H1 (cell line): ENCODE measurements at regions not wholly inside any gene's neighbourhood (a gene's known extent, or its start where the extent isn't known, plus 50 kb on each side); places are given as distances from the start of the nearest gene placed in this dataset.

Experiments
- CTCF ChIA-PET: fragments of 300-600 bp; sonication (Branson Sonifier 250); formaldehyde crosslinking; loops from one replicate; lab custom pipeline; 2021; ENCODE audit not compliant: partially characterized antibody; lab: Charles Lee
- POLR2A ChIA-PET: fragments of 300-600 bp; sonication (Branson Sonifier 250); formaldehyde crosslinking; loops from one replicate; lab custom pipeline; 2021; ENCODE audit warnings: inconsistent platforms; ENCODE audit not compliant: partially characterized antibody; lab: Charles Lee
- DNase-seq, 2 experiments: peaks; one replicate each; pipeline versions ENCODE4 v3.0.0 to v3.0.0-alpha.2; 2010 to 2022; ENCODE audit warnings: low spot score in 2 of 2, low read depth in 1 of 2, mixed read lengths in 1 of 2
- FAIRE-seq: peaks from 2 replicates; lab custom pipeline; 2011; peaks lifted over from hg19 to GRCh38; lab: Jason Lieb, UNC
- H2AFZ ChIP-seq: 2 replicates; pipeline ENCODE4 v1.8.1; 2012; ENCODE audit warnings: low read length, inconsistent platforms
- H2AK5ac ChIP-seq: 2 replicates; pipeline ENCODE4 v1.6.1; 2013; ENCODE audit warnings: low read depth, low read length
- H2BK120ac ChIP-seq: replicated peaks from 2 replicates; pipeline ENCODE3; 2013; ENCODE audit warnings: low read depth, low read length, inconsistent platforms
- H2BK12ac ChIP-seq: 2 replicates; pipeline ENCODE4 v1.6.1; 2013; ENCODE audit warnings: low read depth, low read length
- H2BK15ac ChIP-seq: 2 replicates; pipeline ENCODE4 v1.6.1; 2013; ENCODE audit warnings: low read length
- H2BK20ac ChIP-seq: 2 replicates; pipeline ENCODE4 v1.6.1; 2013; ENCODE audit warnings: low read length
- H2BK5ac ChIP-seq: 2 replicates; pipeline ENCODE4 v1.6.1; 2013; ENCODE audit warnings: low read depth, low read length
- H3K14ac ChIP-seq: 2 replicates; pipeline ENCODE4 v1.6.1; 2013; ENCODE audit warnings: inconsistent platforms; ENCODE audit not compliant: insufficient read length
- H3K18ac ChIP-seq: 2 replicates; pipeline ENCODE4 v1.6.1; 2013; ENCODE audit warnings: low read length; ENCODE audit errors: extremely low read depth
- H3K23ac ChIP-seq: 2 replicates; pipeline ENCODE4 v1.6.1; 2013; ENCODE audit warnings: inconsistent platforms; ENCODE audit not compliant: insufficient read length
- H3K23me2 ChIP-seq: 2 replicates; pipeline ENCODE4 v1.6.1; 2013; ENCODE audit warnings: low read depth, low read length
- H3K27ac ChIP-seq: 2 replicates; pipeline ENCODE4 v1.6.1; 2011; ENCODE audit warnings: low read depth, low read length, inconsistent platforms
- H3K27me3 ChIP-seq, 4 experiments: replicated peaks in 1 of 4; 1 replicate in 1 of 4; 2 replicates in 3 of 4; pipeline versions ENCODE4 v1.6.1 to v1.8.1; 2011 to 2013; ENCODE audit warnings: low read length in 3 of 4, mild to moderate bottlenecking in 3 of 4, inconsistent platforms in 2 of 4, mixed read lengths in 2 of 4, moderate library complexity in 1 of 4; ENCODE audit not compliant: control insufficient read depth in 3 of 4, insufficient read depth in 3 of 4; ENCODE audit errors: extremely low read depth in 1 of 4
- H3K36me3 ChIP-seq, 4 experiments: 2 replicates each; pipeline versions ENCODE4 v1.6.1 to v1.8.1; 2011 to 2013; ENCODE audit warnings: mild to moderate bottlenecking in 4 of 4, low read length in 3 of 4, moderate library complexity in 2 of 4, control low read depth in 1 of 4, inconsistent platforms in 1 of 4; ENCODE audit not compliant: insufficient read depth in 4 of 4, control insufficient read depth in 2 of 4
- H3K4ac ChIP-seq: replicated peaks from 2 replicates; pipeline ENCODE3; 2013; ENCODE audit warnings: low read length, low read depth, mixed read lengths, inconsistent platforms; ENCODE audit not compliant: insufficient read length
- H3K4me1 ChIP-seq, 4 experiments: replicated peaks in 1 of 4; 1 replicate in 1 of 4; 2 replicates in 3 of 4; pipeline versions ENCODE4 v1.6.1 to v1.8.1; 2011 to 2013; ENCODE audit warnings: low read length in 3 of 4, inconsistent platforms in 2 of 4, mixed read lengths in 1 of 4; ENCODE audit not compliant: insufficient read depth in 4 of 4, control insufficient read depth in 3 of 4
- H3K4me2 ChIP-seq, 2 experiments: 2 replicates each; pipeline versions ENCODE4 v1.6.1 to v1.8.1; 2011 to 2013; ENCODE audit warnings: low read depth in 2 of 2, low read length in 2 of 2, control low read depth in 1 of 2, inconsistent platforms in 1 of 2, mild to moderate bottlenecking in 1 of 2; ENCODE audit not compliant: insufficient read depth in 1 of 2
- H3K4me3 ChIP-seq, 4 experiments: fragments of 200-600, 300-600 bp in 1 of 4; sonication (generic), shearing (Covaris generic), sonication (Bioruptor Twin) in 1 of 4; 2 replicates each; pipeline versions ENCODE4 v1.5.1 to v1.8.1; 2011 to 2016; ENCODE audit warnings: low read length in 4 of 4, low read depth in 3 of 4, control low read depth in 2 of 4, inconsistent platforms in 2 of 4, mild to moderate bottlenecking in 2 of 4, mixed read lengths in 1 of 4, moderate library complexity in 1 of 4; ENCODE audit not compliant: insufficient read depth in 2 of 4; ENCODE audit errors: extremely low read depth in 1 of 4
- H3K56ac ChIP-seq: replicated peaks from 2 replicates; pipeline ENCODE3; 2013; ENCODE audit warnings: low read depth, mild to moderate bottlenecking, mixed read lengths, low read length, inconsistent platforms; ENCODE audit not compliant: insufficient read length
- H3K79me1 ChIP-seq: 2 replicates; pipeline ENCODE4 v1.6.1; 2013; ENCODE audit warnings: low read depth, low read length, control low read depth
- H3K79me2 ChIP-seq, 2 experiments: 2 replicates each; pipeline versions ENCODE4 v1.6.1 to v1.8.1; 2012 to 2013; ENCODE audit warnings: low read length in 2 of 2, mild to moderate bottlenecking in 2 of 2, inconsistent platforms in 1 of 2; ENCODE audit not compliant: insufficient read depth in 2 of 2, control insufficient read depth in 1 of 2
- H3K9ac ChIP-seq, 4 experiments: replicated peaks in 1 of 4; 1 replicate in 1 of 4; 2 replicates in 3 of 4; pipeline versions ENCODE4 v1.6.1 to v1.8.1; 2011 to 2013; ENCODE audit warnings: low read depth in 3 of 4, low read length in 3 of 4, control low read depth in 2 of 4, mild to moderate bottlenecking in 2 of 4, moderate library complexity in 2 of 4, inconsistent platforms in 1 of 4; ENCODE audit errors: extremely low read depth in 1 of 4
- H3K9me3 ChIP-seq, 2 experiments: 2 replicates each; pipeline versions ENCODE4 v1.6.1 to v1.8.1; 2012 to 2013; ENCODE audit warnings: mild to moderate bottlenecking in 2 of 2, moderate library complexity in 2 of 2, control low read depth in 1 of 2, inconsistent platforms in 1 of 2, low read depth in 1 of 2, low read length in 1 of 2, mixed read lengths in 1 of 2; ENCODE audit not compliant: insufficient read depth in 2 of 2
- H4K20me1 ChIP-seq, 2 experiments: replicated peaks in 1 of 2; 2 replicates each; pipeline versions ENCODE3 to v1.8.1; 2011 to 2013; ENCODE audit warnings: inconsistent platforms in 2 of 2, low read length in 2 of 2, mild to moderate bottlenecking in 1 of 2; ENCODE audit not compliant: insufficient read depth in 2 of 2, control insufficient read depth in 1 of 2
- H4K5ac ChIP-seq: 2 replicates; pipeline ENCODE4 v1.6.1; 2013; ENCODE audit warnings: low read length, low read depth, mixed read lengths, inconsistent platforms; ENCODE audit not compliant: insufficient read length
- H4K8ac ChIP-seq: 2 replicates; pipeline ENCODE4 v1.8.0; 2013; ENCODE audit warnings: mild to moderate bottlenecking, moderate library complexity, low read length, inconsistent platforms; ENCODE audit not compliant: insufficient read depth; ENCODE audit errors: extremely low read depth
- H4K91ac ChIP-seq: replicated peaks from 2 replicates; pipeline ENCODE3; 2013; ENCODE audit warnings: low read length, mixed read lengths, inconsistent platforms; ENCODE audit not compliant: insufficient read length
- ATF2 ChIP-seq: IDR thresholded peaks from 2 replicates; pipeline ENCODE4 v1.6.1; 2012; ENCODE audit warnings: low read length, inconsistent platforms
- CBX5 ChIP-seq: fragments of 300-800, 300-1000 bp; sonication (generic); IDR thresholded peaks from 2 replicates; pipeline ENCODE4 v1.7.1; 2016; ENCODE audit warnings: antibody characterized with exemption, low read length, low read depth
- E2F6 ChIP-seq: IDR thresholded peaks from 2 replicates; pipeline ENCODE4 v1.6.1; 2012; ENCODE audit warnings: inconsistent platforms
- RBBP5 ChIP-seq: IDR thresholded peaks from 2 replicates; pipeline ENCODE4 v1.7.1; 2012; ENCODE audit warnings: low read depth, mild to moderate bottlenecking, inconsistent platforms, low read length, moderate library complexity, borderline replicate concordance
- RNF2 ChIP-seq: fragments of 200-900, 300-1000 bp; sonication (generic); IDR thresholded peaks from 2 replicates; pipeline ENCODE4 v1.7.1; 2016; ENCODE audit warnings: borderline replicate concordance, low read depth, mild to moderate bottlenecking, antibody characterized with exemption, low read length; ENCODE audit not compliant: poor library complexity, severe bottlenecking; ENCODE audit errors: missing control alignments
- SP2 ChIP-seq: IDR thresholded peaks from 2 replicates; pipeline ENCODE4 v1.6.1; 2012; ENCODE audit warnings: mild to moderate bottlenecking, low read length, inconsistent platforms
- TBP ChIP-seq: IDR thresholded peaks from 2 replicates; pipeline ENCODE4 v1.6.1; 2011; ENCODE audit warnings: low read depth, low read length, improper control_type of control experiment
- TEAD4 ChIP-seq: IDR thresholded peaks from 2 replicates; pipeline ENCODE4 v1.6.1; 2012; ENCODE audit warnings: low read depth, low read length, inconsistent platforms, mixed read lengths
- WGBS, 2 experiments: shearing (Covaris generic) in 1 of 2; methylation state at CpG; one replicate each; pipeline versions ENCODE4 v1.1.6 to v1.1.7; 2013 to 2015; ENCODE audit warnings: low lambda C conversion rate in 2 of 2, mixed read lengths in 2 of 2, inconsistent platforms in 1 of 2, low coverage in 1 of 2, missing lambda C conversion rate in 1 of 2; ENCODE audit not compliant: insufficient replicate concordance in 2 of 2, insufficient coverage in 1 of 2, insufficient read length in 1 of 2; ENCODE audit errors: extremely low coverage in 1 of 2, missing lambda C conversion rate in 1 of 2; 5-methylcytosine and 5-hydroxymethylcytosine counted together
- TF ChIP-seq, protein P1 (sequence below): IDR thresholded peaks from 2 replicates; pipeline ENCODE4 v1.6.1; 2012; ENCODE audit warnings: inconsistent platforms

DNA sequence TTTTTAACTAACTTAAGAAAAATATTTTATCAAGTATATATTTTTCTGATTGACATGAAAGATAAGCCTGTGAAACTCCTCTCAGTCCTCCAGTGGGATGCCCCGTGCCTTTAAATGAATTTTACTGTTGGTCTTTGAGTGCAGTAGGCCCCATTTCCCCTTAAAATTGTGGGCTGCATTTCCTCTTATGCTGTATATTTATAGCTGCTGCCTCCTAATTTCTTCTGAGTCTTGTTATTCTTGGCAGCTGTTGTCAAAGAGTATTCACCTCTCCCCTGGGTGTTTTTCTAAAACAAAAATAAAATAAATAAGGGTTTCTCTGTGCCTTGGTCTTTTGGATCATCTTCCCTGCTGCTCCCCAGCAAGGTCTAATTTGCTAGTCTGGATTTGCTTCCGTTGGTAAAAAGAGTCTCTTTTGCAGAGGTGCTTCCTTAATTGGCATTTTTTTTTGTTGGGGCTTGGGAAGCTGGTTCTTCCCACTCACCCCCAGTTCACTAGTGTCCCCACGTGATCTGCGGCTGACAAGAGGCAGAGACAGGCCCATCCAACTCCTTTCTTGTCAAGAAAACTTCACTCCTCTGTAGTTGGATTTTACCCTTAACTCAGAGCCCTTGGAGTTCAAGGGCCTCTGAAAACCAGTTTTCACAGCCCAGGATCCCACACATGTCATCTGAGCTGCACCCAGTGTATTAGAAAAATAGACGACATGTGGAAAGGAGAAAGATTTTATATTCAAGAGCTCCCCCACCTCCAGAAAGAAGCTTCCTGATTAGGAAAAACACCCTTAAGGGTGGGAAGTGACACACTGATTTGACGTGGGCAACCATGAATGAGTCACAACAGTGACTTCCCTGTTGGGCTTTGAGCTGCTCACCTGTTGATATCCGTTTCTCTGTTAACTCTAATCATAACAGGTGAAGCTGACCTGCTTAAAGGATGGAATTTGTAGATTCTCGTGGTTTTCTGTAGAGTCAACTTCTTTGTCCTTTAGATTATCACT lies 431.5 kb downstream of the DCDC2C start:
- H3K4me1 ChIP-seq: no peaks in the 10 kb centered on the region
- no peaks in the 10 kb centered on the region for H3K27me3 ChIP-seq
- FAIRE-seq: no peak
- H3K9ac ChIP-seq: no peak overlapping the region
- H2AFZ ChIP-seq: peak overlapping the region; percentile 49; the same call in 1 of the 2 replicates
- no peak overlapping the region for H3K4ac ChIP-seq
- H3K4me3 ChIP-seq: no peak overlapping the region
- no peak overlapping the region for H2BK120ac ChIP-seq
- H3K79me1 ChIP-seq: no peaks in the 10 kb centered on the region
- no peaks in the 10 kb centered on the region for H3K36me3 ChIP-seq
- no peak for DNase-seq
- H3K56ac ChIP-seq: no peak overlapping the region
- no peak overlapping the region for H4K91ac ChIP-seq
- H3K18ac ChIP-seq: no peak overlapping the region
- no peak overlapping the region for H2BK12ac ChIP-seq
- H4K8ac ChIP-seq: no peak overlapping the region
- H4K5ac ChIP-seq: no peak overlapping the region
- H3K79me2 ChIP-seq: no peaks in the 10 kb centered on the region
- no peak overlapping the region for H2AK5ac ChIP-seq
- no peak overlapping the region for H2BK15ac ChIP-seq
- ChIA-PET POLR2A (no interaction called here), CTCF (interaction anchor here (0.6 to 0.7 kb wide), 2 partner anchors 21 to 260 kb away, joined by 3 read pairs; no protein-coding TSS in a partner anchor)
- H3K27ac ChIP-seq: no peak overlapping the region
- no peak overlapping the region for H2BK20ac ChIP-seq
- H3K23ac ChIP-seq: no peak overlapping the region
- H2BK5ac ChIP-seq: no peak overlapping the region
- no peaks in the 10 kb centered on the region for H3K23me2 ChIP-seq
- H3K14ac ChIP-seq: no peak overlapping the region
- H3K4me2 ChIP-seq: no peak overlapping the region
- peaks cover 7 to 12% of the 10 kb centered on the region in 2 experiments; a peak in 3 of 4 replicates for H3K9me3 ChIP-seq
- 96% methylated on average over 8 of the region's 8 CpGs; no CpG with 5 or more reads in 1 of the 2 experiments for WGBS, 2 experiments
- no peaks in the 10 kb centered on the region for H4K20me1 ChIP-seq
- TF ChIP-seq ATF2 (no peak), CBX5 (no peak), TEAD4 (no peak), RNF2 (no peak), E2F6 (no peak), RBBP5 (no peak), TBP (no peak), SP2 (no peak)
- TF ChIP-seq, protein P1, sequence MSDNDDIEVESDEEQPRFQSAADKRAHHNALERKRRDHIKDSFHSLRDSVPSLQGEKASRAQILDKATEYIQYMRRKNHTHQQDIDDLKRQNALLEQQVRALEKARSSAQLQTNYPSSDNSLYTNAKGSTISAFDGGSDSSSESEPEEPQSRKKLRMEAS: no peak
